Thyroid gland (tissue), 4 donors: ENCODE measurements at regions not wholly inside any gene's neighbourhood (a gene's known extent, or its start where the extent isn't known, plus 50 kb on each side); places are given as distances from the start of the nearest gene placed in this dataset.

ENCODE experiments used
- DNase-seq, 2 donors: peaks; one replicate each; pipeline ENCODE4 v3.0.0-alpha.2; 2019
- H3K27ac ChIP-seq, 3 donors: fragments of 200-600 bp; sonication (generic); 1 replicate in 2 of 3; 2 replicates in 1 of 3; pipeline ENCODE4 v1.5.1; 2016 to 2019; ENCODE audit warnings: mild to moderate bottlenecking in 1 of 3, moderate library complexity in 1 of 3
- H3K27me3 ChIP-seq: fragments of 200-600 bp; sonication (generic); one replicate; pipeline ENCODE4 v1.5.1; 2019
- H3K36me3 ChIP-seq, 2 donors: fragments of 200-600 bp; sonication (generic); one replicate each; pipeline ENCODE4 v1.5.1; 2016 to 2019
- H3K4me1 ChIP-seq, 2 donors: fragments of 200-600 bp; sonication (generic); one replicate each; pipeline ENCODE4 v1.5.1; 2017 to 2019
- H3K4me3 ChIP-seq, 3 donors: fragments of 200-600 bp; sonication (generic); replicated peaks in 1 of 3; 1 replicate in 2 of 3; 2 replicates in 1 of 3; pipeline ENCODE4 v1.5.1; 2016; ENCODE audit warnings: mild to moderate bottlenecking in 1 of 3
- H3K9me3 ChIP-seq: fragments of 200-600 bp; sonication (generic); one replicate; pipeline ENCODE4 v1.5.1; 2017
- POLR2A ChIP-seq, 2 donors: fragments of 450-650 bp; IDR thresholded peaks; one replicate each; pipeline ENCODE4 v1.6.1; 2017; ENCODE audit warnings: antibody characterized with exemption in 2 of 2, mild to moderate bottlenecking in 2 of 2, moderate library complexity in 1 of 2
- WGBS, 2 donors: methylation state at CpG; one replicate each; pipeline ENCODE4 v1.1.5; 2017; 5-methylcytosine and 5-hydroxymethylcytosine counted together
- intact Hi-C: fragments of 100-400 bp; cut with DNase I; formaldehyde crosslinking; loops from one replicate; pipeline ENCODE4 v1.15.1; 2023
- TF ChIP-seq, protein P1 (sequence below), 6 experiments: fragments of 200-600 bp in 3 of 6; fragments of 450-650 bp in 3 of 6; sonication (generic) in 3 of 6; IDR thresholded peaks; one replicate each; pipeline ENCODE4 v1.5.1; 2016 to 2019; ENCODE audit warnings: antibody characterized with exemption in 6 of 6, mild to moderate bottlenecking in 2 of 6, inconsistent platforms in 1 of 6, moderate library complexity in 1 of 6

DNA sequence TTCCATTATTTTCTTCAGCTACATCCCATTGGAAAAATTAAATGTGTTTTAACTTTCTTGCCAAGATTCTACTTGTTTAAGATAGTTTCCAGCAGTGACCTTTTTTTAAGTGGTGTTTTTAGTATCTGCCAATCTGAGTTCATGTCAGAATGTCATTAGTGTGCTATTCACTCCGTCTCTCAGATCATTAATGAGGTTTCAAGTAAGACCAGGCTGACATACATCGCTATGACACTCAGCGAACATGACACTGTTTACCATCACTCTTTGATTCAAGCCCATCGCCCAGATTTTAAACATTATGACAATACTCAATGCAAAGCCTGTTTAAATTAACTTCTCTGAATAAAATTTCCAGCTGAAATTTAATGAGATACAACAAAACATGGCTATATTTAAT lies 272.0 kb upstream of the KYNU start:
- no peak for DNase-seq
- H3K4me1 ChIP-seq = no peaks in the 10 kb centered on the region
- WGBS, 2 donors = 51 to 68% methylated on average over 4 of the region's 4 CpGs
- H3K4me3 ChIP-seq = no peak overlapping the region
- intact Hi-C loops = no loop called here
- TF ChIP-seq POLR2A (IDR thresholded peaks at IDR 0.05) = no peak
- TF ChIP-seq, protein P1, sequence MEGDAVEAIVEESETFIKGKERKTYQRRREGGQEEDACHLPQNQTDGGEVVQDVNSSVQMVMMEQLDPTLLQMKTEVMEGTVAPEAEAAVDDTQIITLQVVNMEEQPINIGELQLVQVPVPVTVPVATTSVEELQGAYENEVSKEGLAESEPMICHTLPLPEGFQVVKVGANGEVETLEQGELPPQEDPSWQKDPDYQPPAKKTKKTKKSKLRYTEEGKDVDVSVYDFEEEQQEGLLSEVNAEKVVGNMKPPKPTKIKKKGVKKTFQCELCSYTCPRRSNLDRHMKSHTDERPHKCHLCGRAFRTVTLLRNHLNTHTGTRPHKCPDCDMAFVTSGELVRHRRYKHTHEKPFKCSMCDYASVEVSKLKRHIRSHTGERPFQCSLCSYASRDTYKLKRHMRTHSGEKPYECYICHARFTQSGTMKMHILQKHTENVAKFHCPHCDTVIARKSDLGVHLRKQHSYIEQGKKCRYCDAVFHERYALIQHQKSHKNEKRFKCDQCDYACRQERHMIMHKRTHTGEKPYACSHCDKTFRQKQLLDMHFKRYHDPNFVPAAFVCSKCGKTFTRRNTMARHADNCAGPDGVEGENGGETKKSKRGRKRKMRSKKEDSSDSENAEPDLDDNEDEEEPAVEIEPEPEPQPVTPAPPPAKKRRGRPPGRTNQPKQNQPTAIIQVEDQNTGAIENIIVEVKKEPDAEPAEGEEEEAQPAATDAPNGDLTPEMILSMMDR (IDR thresholded peaks at IDR 0.05) = no peak
- no peaks in the 10 kb centered on the region for H3K27me3 ChIP-seq
- H3K27ac ChIP-seq = no peak overlapping the region
- H3K9me3 ChIP-seq = no peaks in the 10 kb centered on the region
- no peaks in the 10 kb centered on the region for H3K36me3 ChIP-seq

DNA sequence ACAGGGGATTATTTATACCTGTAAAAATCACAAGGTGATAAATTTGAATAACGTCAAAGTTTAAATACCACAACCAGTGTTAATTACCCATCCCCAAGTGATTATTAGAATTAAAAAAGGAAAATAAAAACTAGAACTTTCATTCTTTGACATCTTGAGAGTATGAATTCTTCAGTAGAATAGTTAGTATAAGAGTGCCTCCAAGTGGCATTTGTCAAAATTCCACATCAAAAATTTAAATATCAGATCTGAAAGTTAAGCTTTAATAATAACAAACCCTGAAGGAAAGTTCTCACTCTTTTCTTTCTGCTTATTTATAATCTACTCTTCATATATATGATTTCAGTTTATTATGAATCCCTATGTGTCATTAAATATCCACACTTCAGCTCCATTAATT lies 273.7 kb upstream of the KYNU start:
- Histone ChIP-seq H3K9me3 (no peaks in the 10 kb centered on the region), H3K4me3 (no peak overlapping the region), H3K4me1 (no peaks in the 10 kb centered on the region), H3K27ac (no peak overlapping the region), H3K36me3 (no peaks in the 10 kb centered on the region), H3K27me3 (no peaks in the 10 kb centered on the region)
- 35 to 56% methylated on average over 1 of the region's 1 CpG for WGBS, 2 donors
- intact Hi-C loops = no loop called here
- TF ChIP-seq POLR2A (IDR thresholded peaks at IDR 0.05) = no peak
- TF ChIP-seq, protein P1 (IDR thresholded peaks at IDR 0.05) = no peak
- DNase-seq = no peak

DNA sequence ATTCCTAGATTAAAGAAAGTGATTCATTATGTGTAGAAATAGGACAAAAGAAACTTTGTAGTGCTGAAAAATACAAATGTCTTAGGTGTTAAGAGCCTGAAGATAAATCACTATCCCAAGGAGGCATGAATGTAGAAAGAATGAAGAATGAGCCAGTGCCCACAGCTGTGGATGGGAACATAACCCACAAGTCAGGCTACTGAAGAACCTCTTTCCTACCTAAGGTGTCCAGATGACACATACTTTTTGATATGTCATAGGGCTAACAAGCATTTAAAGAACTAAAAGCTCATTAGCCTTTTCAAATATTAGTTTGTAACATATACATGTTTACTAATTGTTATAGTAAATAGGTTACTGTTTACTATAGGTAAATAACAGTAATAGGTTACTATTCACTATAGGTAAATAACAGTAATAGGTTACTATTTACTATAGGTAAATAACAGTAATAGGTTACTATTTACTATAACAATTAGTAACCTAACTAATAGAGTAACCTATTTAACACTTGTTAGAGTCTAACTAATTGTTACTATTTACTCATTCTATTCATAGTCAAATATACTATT lies 275.0 kb upstream of the KYNU start:
- H3K4me1 ChIP-seq = no peaks in the 10 kb centered on the region
- intact Hi-C loops = no loop called here
- TF ChIP-seq, protein P1 (IDR thresholded peaks at IDR 0.05) = no peak
- TF ChIP-seq POLR2A (IDR thresholded peaks at IDR 0.05) = no peak
- DNase-seq = no peak
- H3K27ac ChIP-seq = no peak overlapping the region
- no peak overlapping the region for H3K4me3 ChIP-seq
- no peaks in the 10 kb centered on the region for H3K9me3 ChIP-seq
- no peaks in the 10 kb centered on the region for H3K27me3 ChIP-seq
- no peaks in the 10 kb centered on the region for H3K36me3 ChIP-seq

DNA sequence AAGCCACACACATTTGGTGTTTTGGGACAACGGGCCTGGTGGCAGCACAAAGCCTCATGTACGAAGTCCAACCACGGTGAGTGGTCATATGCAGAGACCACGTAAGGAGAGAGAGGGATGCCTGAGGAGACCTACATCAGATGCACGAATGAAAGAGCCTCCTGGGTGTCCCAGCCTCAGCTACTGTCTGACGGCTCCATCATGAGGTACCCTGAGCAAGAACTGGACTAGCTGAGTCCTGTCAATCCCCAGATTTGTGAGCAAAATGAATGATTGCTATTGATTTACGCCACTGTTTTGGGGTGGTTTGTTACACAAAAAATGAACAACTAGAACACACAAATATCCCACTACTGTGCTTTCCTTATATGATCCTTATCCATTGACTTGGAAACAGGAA lies 275.7 kb upstream of the KYNU start:
- Histone ChIP-seq H3K9me3 (no peaks in the 10 kb centered on the region), H3K27ac (no peak overlapping the region), H3K4me1 (no peaks in the 10 kb centered on the region), H3K27me3 (no peaks in the 10 kb centered on the region), H3K4me3 (no peak overlapping the region), H3K36me3 (no peaks in the 10 kb centered on the region)
- WGBS, 2 donors = 80 to 83% methylated on average over 7 of the region's 7 CpGs
- intact Hi-C loops = no loop called here
- no peak for DNase-seq
- TF ChIP-seq, protein P1 (IDR thresholded peaks at IDR 0.05) = no peak
- TF ChIP-seq POLR2A (IDR thresholded peaks at IDR 0.05) = no peak

DNA sequence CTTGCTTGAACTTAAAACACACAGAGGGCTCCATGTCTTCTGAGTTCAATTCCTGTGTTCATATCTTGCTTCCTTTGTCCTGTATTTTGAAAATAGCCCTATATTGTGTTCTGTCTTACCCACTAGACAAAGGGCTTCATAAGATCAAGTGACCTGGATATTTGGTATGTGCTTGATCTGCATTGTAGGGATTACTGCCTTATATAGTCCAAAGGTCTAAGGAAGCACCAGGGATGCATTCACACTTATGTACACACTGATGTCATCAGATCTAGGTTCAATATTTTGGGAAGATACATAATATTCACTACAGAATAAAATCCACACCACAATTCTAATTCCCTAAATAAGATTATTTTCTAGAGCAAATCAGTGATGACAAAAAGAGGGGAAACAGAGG lies 278.0 kb upstream of the KYNU start:
- DNase-seq = no peak
- Histone ChIP-seq H3K9me3 (no peaks in the 10 kb centered on the region), H3K27ac (no peak overlapping the region), H3K4me3 (no peak overlapping the region), H3K27me3 (no peaks in the 10 kb centered on the region), H3K36me3 (no peaks in the 10 kb centered on the region), H3K4me1 (no peaks in the 10 kb centered on the region)
- intact Hi-C loops = no loop called here
- TF ChIP-seq, protein P1 (IDR thresholded peaks at IDR 0.05) = no peak
- TF ChIP-seq POLR2A (IDR thresholded peaks at IDR 0.05) = no peak
